Trophoblast cell (in vitro differentiated cells and primary cell): ENCODE measurements at regions not wholly inside any gene's neighbourhood (a gene's known extent, or its start where the extent isn't known, plus 50 kb on each side); places are given as distances from the start of the nearest gene placed in this dataset.

Experiments used
- DNase-seq, 2 donors: peaks; one replicate each; pipeline ENCODE4 v3.0.0-alpha.2; 2016
- H2AFZ ChIP-seq: 2 replicates; pipeline ENCODE4 v1.6.1; 2013; ENCODE audit warnings: low read length, moderate library complexity, mild to moderate bottlenecking; ENCODE audit not compliant: insufficient read depth, poor library complexity
- H2AK5ac ChIP-seq: 2 replicates; pipeline ENCODE4 v1.6.1; 2013; ENCODE audit warnings: mild to moderate bottlenecking, low read length
- H2BK120ac ChIP-seq: 2 replicates; pipeline ENCODE4 v1.6.1; 2013; ENCODE audit warnings: low read length, mild to moderate bottlenecking, moderate library complexity; ENCODE audit not compliant: insufficient read depth, poor library complexity
- H2BK12ac ChIP-seq: 2 replicates; pipeline ENCODE4 v1.6.1; 2013; ENCODE audit warnings: mild to moderate bottlenecking, low read length, moderate library complexity
- H2BK5ac ChIP-seq: 2 replicates; pipeline ENCODE4 v1.6.1; 2013; ENCODE audit warnings: low read length, low read depth, moderate library complexity, mild to moderate bottlenecking; ENCODE audit not compliant: poor library complexity
- H3K14ac ChIP-seq: 2 replicates; pipeline ENCODE4 v1.6.1; 2013; ENCODE audit warnings: mild to moderate bottlenecking, low read length
- H3K18ac ChIP-seq: 2 replicates; pipeline ENCODE4 v1.6.1; 2013; ENCODE audit warnings: mild to moderate bottlenecking, low read length
- H3K23ac ChIP-seq: 2 replicates; pipeline ENCODE4 v1.6.1; 2013; ENCODE audit warnings: low read length
- H3K27ac ChIP-seq: 2 replicates; pipeline ENCODE4 v1.5.1; 2013; ENCODE audit warnings: low read depth, mild to moderate bottlenecking, inconsistent platforms, low read length, moderate library complexity
- H3K27me3 ChIP-seq: 2 replicates; pipeline ENCODE4 v1.6.1; 2013; ENCODE audit warnings: inconsistent platforms, mild to moderate bottlenecking, low read length, moderate library complexity; ENCODE audit not compliant: insufficient read depth
- H3K36me3 ChIP-seq, 2 experiments: 1 replicate in 1 of 2; 2 replicates in 1 of 2; pipeline ENCODE4 v1.6.1; 2013; ENCODE audit warnings: low read length in 2 of 2, mild to moderate bottlenecking in 2 of 2, moderate library complexity in 1 of 2; ENCODE audit not compliant: insufficient read depth in 2 of 2, control insufficient read depth in 1 of 2
- H3K4ac ChIP-seq: 2 replicates; pipeline ENCODE4 v1.6.1; 2013; ENCODE audit warnings: low read depth, mild to moderate bottlenecking, low read length, moderate library complexity
- H3K4me1 ChIP-seq, 2 experiments: 1 replicate in 1 of 2; 2 replicates in 1 of 2; pipeline ENCODE4 v1.6.1; 2013; ENCODE audit warnings: low read length in 2 of 2, mild to moderate bottlenecking in 2 of 2, moderate library complexity in 1 of 2; ENCODE audit not compliant: insufficient read depth in 2 of 2, control insufficient read depth in 1 of 2
- H3K4me2 ChIP-seq: 2 replicates; pipeline ENCODE4 v1.6.1; 2013; ENCODE audit warnings: inconsistent platforms, mild to moderate bottlenecking, low read length, moderate library complexity
- H3K4me3 ChIP-seq: 2 replicates; pipeline ENCODE4 v1.5.1; 2013; ENCODE audit warnings: mild to moderate bottlenecking, low read depth, low read length, inconsistent platforms
- H3K79me1 ChIP-seq: one replicate; pipeline ENCODE4 v1.6.1; 2013; ENCODE audit warnings: low read length
- H3K79me2 ChIP-seq: 2 replicates; pipeline ENCODE4 v1.6.1; 2013; ENCODE audit warnings: low read length, mild to moderate bottlenecking; ENCODE audit not compliant: control insufficient read depth, insufficient read depth, poor library complexity
- H3K9ac ChIP-seq: 2 replicates; pipeline ENCODE4 v1.6.1; 2013; ENCODE audit warnings: mild to moderate bottlenecking, low read length
- H3K9me3 ChIP-seq: 2 replicates; pipeline ENCODE4 v1.6.1; 2013; ENCODE audit warnings: low read depth, mild to moderate bottlenecking, control low read depth, inconsistent platforms, low read length; ENCODE audit not compliant: insufficient read depth
- H4K12ac ChIP-seq: 2 replicates; pipeline ENCODE4 v1.6.1; 2013; ENCODE audit warnings: low read depth, mild to moderate bottlenecking, low read length, moderate library complexity
- H4K8ac ChIP-seq: 2 replicates; pipeline ENCODE4 v1.6.1; 2013; ENCODE audit warnings: low read depth, mild to moderate bottlenecking, low read length, moderate library complexity
- H4K91ac ChIP-seq: one replicate; pipeline ENCODE4 v1.6.1; 2013; ENCODE audit warnings: low read depth, mild to moderate bottlenecking, low read length, moderate library complexity
- WGBS: extraction: QIAGEN DNeasy Blood & Tissue Kit; methylation state at CpG from one replicate; pipeline ENCODE4 v1.1.7; 2013; ENCODE audit warnings: missing lambda C conversion rate; ENCODE audit not compliant: insufficient read length, insufficient coverage; ENCODE audit errors: extremely low coverage; 5-methylcytosine and 5-hydroxymethylcytosine counted together

- no peak overlapping the region for H2BK120ac ChIP-seq
- H3K14ac ChIP-seq, result no peak overlapping the region
- H2BK5ac ChIP-seq, result no peak overlapping the region
- H3K4me3 ChIP-seq, result peak overlapping the region; percentile 33
- peaks cover 80% of the 10 kb centered on the region for H3K9me3 ChIP-seq
- H3K9ac ChIP-seq, result no peak overlapping the region
- no peaks in the 10 kb centered on the region for H3K79me1 ChIP-seq
- H4K91ac ChIP-seq, result no peak overlapping the region
- no peak overlapping the region for H3K4ac ChIP-seq
- H2BK12ac ChIP-seq, result no peak overlapping the region
- no peak overlapping the region for H3K23ac ChIP-seq
- H3K36me3 ChIP-seq, result no peaks in the 10 kb centered on the region
- no peak overlapping the region for H3K4me2 ChIP-seq
- H4K8ac ChIP-seq, result no peak overlapping the region
- H3K27me3 ChIP-seq, result no peaks in the 10 kb centered on the region
- H2AK5ac ChIP-seq, result no peak overlapping the region
- WGBS, result no CpG with 5 or more reads among the region's 18 CpGs
- H3K4me1 ChIP-seq, result no peaks in the 10 kb centered on the region
- H4K12ac ChIP-seq, result no peak overlapping the region
- no peaks in the 10 kb centered on the region for H3K79me2 ChIP-seq
- no peak overlapping the region for H3K18ac ChIP-seq
- no peak overlapping the region for H3K27ac ChIP-seq
- no peak for DNase-seq
- H2AFZ ChIP-seq, result no peak overlapping the region
Measured at GRCh38 chr22:47374901-47375575, 612.6 kb downstream of the TBC1D22A start.

DNA sequence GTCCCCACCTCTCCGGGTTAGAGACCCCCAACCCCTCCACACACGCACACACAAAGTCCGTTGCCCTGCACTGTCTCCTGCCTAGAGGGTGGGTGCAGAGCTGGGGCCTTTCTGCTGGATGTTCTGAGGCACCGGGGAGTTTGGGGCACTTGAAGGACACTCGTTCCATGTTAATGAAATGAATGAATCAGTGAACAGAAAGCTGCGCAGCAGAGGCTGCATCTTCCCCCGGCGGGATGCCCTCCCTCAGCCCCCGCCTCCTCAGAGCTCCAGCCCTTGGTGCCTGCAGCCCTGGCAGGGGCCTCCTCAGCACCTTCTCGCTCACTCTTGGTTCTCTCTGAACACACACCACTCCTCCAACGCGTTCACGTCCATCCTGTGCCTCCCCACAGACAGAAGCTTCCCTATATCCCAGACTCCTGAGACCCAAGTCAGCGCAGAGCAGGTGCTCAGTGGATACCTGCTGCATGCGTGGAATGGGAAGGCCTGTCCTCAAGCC lies 611.9 kb downstream of the TBC1D22A start:
- WGBS, result no CpG with 5 or more reads among the region's 15 CpGs
- Histone ChIP-seq H3K23ac (no peak overlapping the region), H3K27ac (no peak overlapping the region), H3K4me1 (no peaks in the 10 kb centered on the region), H3K4me2 (no peak overlapping the region), H3K4me3 (peak overlapping the region; percentile 33), H3K9me3 (peaks cover 86% of the 10 kb centered on the region), H2BK5ac (no peak overlapping the region), H2BK120ac (no peak overlapping the region), H3K79me1 (no peaks in the 10 kb centered on the region), H3K18ac (no peak overlapping the region), H3K4ac (no peak overlapping the region), H3K9ac (no peak overlapping the region), H2AFZ (no peak overlapping the region), H4K8ac (no peak overlapping the region), H2BK12ac (no peak overlapping the region), H4K12ac (no peak overlapping the region), H2AK5ac (no peak overlapping the region), H4K91ac (no peak overlapping the region), H3K36me3 (no peaks in the 10 kb centered on the region), H3K14ac (no peak overlapping the region), H3K79me2 (no peaks in the 10 kb centered on the region), H3K27me3 (no peaks in the 10 kb centered on the region)
- no peak for DNase-seq

DNA sequence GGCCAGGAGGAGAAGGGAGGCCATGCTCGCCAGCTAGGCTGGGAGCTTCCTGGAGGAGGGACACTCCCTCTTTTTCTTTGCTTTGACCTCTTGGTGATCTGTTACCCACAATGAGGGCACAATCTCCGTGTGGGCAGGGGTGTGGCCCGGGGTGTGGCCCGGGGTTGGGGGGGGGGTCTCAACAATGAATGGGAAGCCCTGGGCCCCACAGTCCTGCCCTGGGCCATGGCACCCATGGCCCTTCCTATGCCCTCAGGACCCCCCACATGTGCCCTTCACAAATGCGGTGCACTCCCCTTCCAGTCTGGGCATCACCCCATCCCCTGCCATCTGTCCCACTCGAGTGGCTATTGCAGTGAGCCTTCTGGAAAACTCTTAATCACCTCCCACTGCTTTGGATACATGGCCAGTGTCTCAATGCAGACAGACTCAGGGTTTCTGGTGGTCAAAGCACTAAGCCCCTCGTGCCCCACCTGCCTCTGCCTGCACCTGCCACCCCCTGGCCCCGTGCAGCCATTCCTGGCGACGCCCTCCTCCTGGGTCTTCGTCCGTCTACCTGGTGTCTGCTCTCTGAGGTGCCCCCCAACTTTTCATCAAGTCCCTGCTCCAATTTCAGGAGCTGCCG lies 611.3 kb downstream of the TBC1D22A start:
- H3K4ac ChIP-seq, result no peak overlapping the region
- no peak overlapping the region for H3K9ac ChIP-seq
- no peaks in the 10 kb centered on the region for H3K36me3 ChIP-seq
- no peak overlapping the region for H4K91ac ChIP-seq
- no peaks in the 10 kb centered on the region for H3K79me2 ChIP-seq
- H3K18ac ChIP-seq, result no peak overlapping the region
- no peak overlapping the region for H4K8ac ChIP-seq
- WGBS, result no CpG with 5 or more reads among the region's 13 CpGs
- H2BK120ac ChIP-seq, result no peak overlapping the region
- H4K12ac ChIP-seq, result no peak overlapping the region
- H3K27ac ChIP-seq, result no peak overlapping the region
- no peak overlapping the region for H3K23ac ChIP-seq
- no peaks in the 10 kb centered on the region for H3K4me1 ChIP-seq
- no peak overlapping the region for H3K14ac ChIP-seq
- H3K4me2 ChIP-seq, result no peak overlapping the region
- no peak overlapping the region for H3K4me3 ChIP-seq
- H3K79me1 ChIP-seq, result no peaks in the 10 kb centered on the region
- no peak overlapping the region for H2BK5ac ChIP-seq
- no peak overlapping the region for H2AK5ac ChIP-seq
- H3K9me3 ChIP-seq, result peaks cover 90% of the 10 kb centered on the region
- DNase-seq, result no peak
- no peaks in the 10 kb centered on the region for H3K27me3 ChIP-seq
- H2AFZ ChIP-seq, result no peak overlapping the region
- no peak overlapping the region for H2BK12ac ChIP-seq

DNA sequence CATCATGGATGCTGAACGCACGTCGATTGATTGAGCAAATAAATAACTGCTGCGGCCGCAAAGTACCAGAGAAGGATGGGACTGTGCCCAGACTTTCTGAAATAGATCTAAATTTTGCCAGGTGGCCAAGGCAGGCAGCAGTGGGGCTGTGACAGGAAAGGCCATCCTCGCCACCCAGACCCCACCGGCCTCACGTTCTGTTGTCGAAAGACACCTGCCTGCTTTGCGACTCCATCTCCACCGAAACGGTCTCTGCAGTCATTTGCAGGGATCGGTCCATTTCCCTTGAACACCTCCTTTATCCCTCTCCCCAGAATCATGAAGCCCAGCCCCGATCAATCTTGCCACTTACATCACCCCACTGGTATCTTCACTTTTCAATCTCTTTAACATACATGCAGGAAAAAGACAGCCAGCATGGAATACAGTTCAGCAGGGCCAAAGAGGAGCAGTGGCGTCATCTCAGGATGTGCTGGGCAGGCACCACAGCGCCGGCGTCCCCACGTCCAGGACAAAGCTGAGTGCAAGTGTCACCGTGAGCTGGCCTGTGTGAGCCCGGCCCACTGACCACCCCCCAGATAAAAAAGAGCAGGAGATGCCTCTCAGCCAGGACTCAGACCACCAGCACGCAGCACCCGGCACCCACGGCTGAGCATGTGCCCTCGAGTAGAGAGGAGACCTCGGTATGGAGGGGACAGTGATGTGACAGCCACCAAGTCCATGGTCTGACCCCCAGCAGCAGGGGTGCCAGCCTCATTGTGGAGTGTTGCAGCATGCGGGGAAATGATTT lies 610.3 kb downstream of the TBC1D22A start:
- Histone ChIP-seq H3K4me1 (no peaks in the 10 kb centered on the region), H2AK5ac (no peak overlapping the region), H4K91ac (no peak overlapping the region), H3K4me2 (no peak overlapping the region), H3K9ac (no peak overlapping the region), H4K12ac (no peak overlapping the region), H3K79me1 (no peaks in the 10 kb centered on the region), H3K9me3 (peaks cover 92% of the 10 kb centered on the region), H4K8ac (no peak overlapping the region), H3K4ac (no peak overlapping the region), H3K4me3 (no peak overlapping the region), H3K36me3 (no peaks in the 10 kb centered on the region), H3K14ac (no peak overlapping the region), H3K79me2 (no peaks in the 10 kb centered on the region), H3K27me3 (no peaks in the 10 kb centered on the region), H2BK12ac (no peak overlapping the region), H2BK5ac (no peak overlapping the region), H3K27ac (no peak overlapping the region), H2BK120ac (no peak overlapping the region), H3K18ac (no peak overlapping the region), H2AFZ (no peak overlapping the region), H3K23ac (no peak overlapping the region)
- no peak for DNase-seq
- WGBS, result no CpG with 5 or more reads among the region's 27 CpGs
